ENCODE measurements at regions not wholly inside any gene's neighbourhood (a gene's known extent, or its start where the extent isn't known, plus 50 kb on each side); places are given as distances from the start of the nearest gene placed in this dataset.

GRCh38 chr18:38067086-38067485 lies 501.5 kb upstream of the CELF4 start:
- Histone ChIP-seq H3K36me3 (ENCODE audit: insufficient read depth, low read length) (no peaks in the 10 kb centered on the region), H3K79me2 (ENCODE audit: insufficient read depth, low read length) (no peaks in the 10 kb centered on the region)
- TF ChIP-seq EZH2 (IDR thresholded peaks at IDR 0.05; ENCODE audit: borderline replicate concordance, low read length) (no peak), CTCF (IDR thresholded peaks at IDR 0.05; ENCODE audit: low read length) (no peak)

GRCh38 chr18:38052879-38053590 lies 487.4 kb upstream of the CELF4 start:
- H3K27ac ChIP-seq (ENCODE audit: low read depth, low read length, poor library complexity, severe bottlenecking), result no peak overlapping the region
- H4K20me1 ChIP-seq (ENCODE audit: insufficient read depth, low read length), result no peaks in the 10 kb centered on the region
- no peaks in the 10 kb centered on the region for H3K79me2 ChIP-seq (ENCODE audit: insufficient read depth, low read length)
- no peaks in the 10 kb centered on the region for H3K9me3 ChIP-seq (ENCODE audit: low read length)
- no peak for TF ChIP-seq CTCF (IDR thresholded peaks at IDR 0.05; ENCODE audit: low read length)
- TF ChIP-seq EZH2 (IDR thresholded peaks at IDR 0.05; ENCODE audit: borderline replicate concordance, low read length), result no peak
- H3K9ac ChIP-seq (ENCODE audit: low read length), result no peak overlapping the region
- H3K4me2 ChIP-seq (ENCODE audit: low read length), result no peak overlapping the region
- no peaks in the 10 kb centered on the region for H3F3A ChIP-seq (ENCODE audit: insufficient read depth, low read length)
- H3K9me2 ChIP-seq (ENCODE audit: low read depth, low read length), result no peaks in the 10 kb centered on the region
- H3K4me3 ChIP-seq (ENCODE audit: low read depth, low read length, poor library complexity, severe bottlenecking), result no peak overlapping the region
- no peaks in the 10 kb centered on the region for H3K4me1 ChIP-seq (ENCODE audit: insufficient read depth, low read length, severe bottlenecking)
- no peak overlapping the region for H2AFZ ChIP-seq (ENCODE audit: low read length)
- H3K36me3 ChIP-seq (ENCODE audit: insufficient read depth, low read length), result no peaks in the 10 kb centered on the region
- H3K27me3 ChIP-seq (ENCODE audit: insufficient read depth, low read length), result no peaks in the 10 kb centered on the region

More at GRCh38 chr18:38067086-38067485, 501.5 kb upstream of the CELF4 start:
- Histone ChIP-seq H3K4me2 (ENCODE audit: low read length) (no peak overlapping the region), H3F3A (ENCODE audit: insufficient read depth, low read length) (no peaks in the 10 kb centered on the region), H3K4me3 (ENCODE audit: low read depth, low read length, poor library complexity, severe bottlenecking) (no peak overlapping the region), H2AFZ (ENCODE audit: low read length) (no peak overlapping the region), H3K27me3 (ENCODE audit: insufficient read depth, low read length) (no peaks in the 10 kb centered on the region), H4K20me1 (ENCODE audit: insufficient read depth, low read length) (no peaks in the 10 kb centered on the region), H3K27ac (ENCODE audit: low read depth, low read length, poor library complexity, severe bottlenecking) (no peak overlapping the region), H3K9me2 (ENCODE audit: low read depth, low read length) (no peaks in the 10 kb centered on the region), H3K4me1 (ENCODE audit: insufficient read depth, low read length, severe bottlenecking) (no peaks in the 10 kb centered on the region), H3K9ac (ENCODE audit: low read length) (no peak overlapping the region), H3K9me3 (ENCODE audit: low read length) (no peaks in the 10 kb centered on the region)

DNA sequence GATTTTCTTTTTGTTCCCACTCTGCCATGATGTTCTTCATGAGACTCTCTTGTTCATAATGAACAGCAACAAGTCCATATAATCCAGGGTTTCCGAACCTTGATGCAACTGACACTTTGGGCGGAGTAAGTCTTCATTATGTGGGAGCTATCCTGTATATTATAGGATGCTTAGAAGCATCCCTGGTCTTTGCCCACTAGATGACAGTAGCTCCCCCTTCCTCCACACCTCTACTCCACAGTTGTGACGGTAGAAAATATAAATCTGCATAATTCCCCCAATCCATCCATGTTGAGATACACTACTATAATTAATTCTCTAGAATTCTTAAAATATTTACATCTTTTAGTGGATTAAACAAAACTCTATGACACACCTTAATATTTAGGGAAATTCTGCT lies 482.2 kb upstream of the CELF4 start:
- H3K4me2 ChIP-seq (ENCODE audit: low read length), result no peak overlapping the region
- no peaks in the 10 kb centered on the region for H3K36me3 ChIP-seq (ENCODE audit: insufficient read depth, low read length)
- no peaks in the 10 kb centered on the region for H3K9me2 ChIP-seq (ENCODE audit: low read depth, low read length)
- no peaks in the 10 kb centered on the region for H3K9me3 ChIP-seq (ENCODE audit: low read length)
- H3K27me3 ChIP-seq (ENCODE audit: insufficient read depth, low read length), result no peaks in the 10 kb centered on the region
- H2AFZ ChIP-seq (ENCODE audit: low read length), result no peak overlapping the region
- no peaks in the 10 kb centered on the region for H4K20me1 ChIP-seq (ENCODE audit: insufficient read depth, low read length)
- no peak overlapping the region for H3K27ac ChIP-seq (ENCODE audit: low read depth, low read length, poor library complexity, severe bottlenecking)
- no peaks in the 10 kb centered on the region for H3K79me2 ChIP-seq (ENCODE audit: insufficient read depth, low read length)
- H3F3A ChIP-seq (ENCODE audit: insufficient read depth, low read length), result no peaks in the 10 kb centered on the region
- TF ChIP-seq CTCF (IDR thresholded peaks at IDR 0.05; ENCODE audit: low read length) (no peak), EZH2 (IDR thresholded peaks at IDR 0.05; ENCODE audit: borderline replicate concordance, low read length) (no peak)
- H3K4me1 ChIP-seq (ENCODE audit: insufficient read depth, low read length, severe bottlenecking), result no peaks in the 10 kb centered on the region
- H3K4me3 ChIP-seq (ENCODE audit: low read depth, low read length, poor library complexity, severe bottlenecking), result no peak overlapping the region
- H3K9ac ChIP-seq (ENCODE audit: low read length), result no peak overlapping the region
